OCI-LY7 (cell line): ENCODE measurements at regions not wholly inside any gene's neighbourhood (a gene's known extent, or its start where the extent isn't known, plus 50 kb on each side); places are given as distances from the start of the nearest gene placed in this dataset.

ENCODE experiments used
- EZH2phosphoT487 ChIP-seq: fragments of 200-600 bp; sonication (generic); IDR thresholded peaks from 2 replicates; pipeline ENCODE4 v1.6.1; 2018; ENCODE audit warnings: low read depth, borderline replicate concordance, mild to moderate bottlenecking, mixed run types, antibody characterized with exemption, low read length, moderate library complexity, mixed read lengths
- TF ChIP-seq, protein P1 (sequence below): fragments of 200-600 bp; sonication (generic); conservative IDR thresholded peaks from 2 replicates; pipeline ENCODE4 v1.5.1; 2014; ENCODE audit warnings: mild to moderate bottlenecking, antibody characterized with exemption, low read length, moderate library complexity, mixed read lengths

- TF ChIP-seq, protein P1, sequence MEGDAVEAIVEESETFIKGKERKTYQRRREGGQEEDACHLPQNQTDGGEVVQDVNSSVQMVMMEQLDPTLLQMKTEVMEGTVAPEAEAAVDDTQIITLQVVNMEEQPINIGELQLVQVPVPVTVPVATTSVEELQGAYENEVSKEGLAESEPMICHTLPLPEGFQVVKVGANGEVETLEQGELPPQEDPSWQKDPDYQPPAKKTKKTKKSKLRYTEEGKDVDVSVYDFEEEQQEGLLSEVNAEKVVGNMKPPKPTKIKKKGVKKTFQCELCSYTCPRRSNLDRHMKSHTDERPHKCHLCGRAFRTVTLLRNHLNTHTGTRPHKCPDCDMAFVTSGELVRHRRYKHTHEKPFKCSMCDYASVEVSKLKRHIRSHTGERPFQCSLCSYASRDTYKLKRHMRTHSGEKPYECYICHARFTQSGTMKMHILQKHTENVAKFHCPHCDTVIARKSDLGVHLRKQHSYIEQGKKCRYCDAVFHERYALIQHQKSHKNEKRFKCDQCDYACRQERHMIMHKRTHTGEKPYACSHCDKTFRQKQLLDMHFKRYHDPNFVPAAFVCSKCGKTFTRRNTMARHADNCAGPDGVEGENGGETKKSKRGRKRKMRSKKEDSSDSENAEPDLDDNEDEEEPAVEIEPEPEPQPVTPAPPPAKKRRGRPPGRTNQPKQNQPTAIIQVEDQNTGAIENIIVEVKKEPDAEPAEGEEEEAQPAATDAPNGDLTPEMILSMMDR, result no peak
- no peak for TF ChIP-seq EZH2phosphoT487
These were observed 135.9 kb upstream of the AGBL1 start for GRCh38 chr15:85943791-85944190.
